ENCODE measurements at regions not wholly inside any gene's neighbourhood (a gene's known extent, or its start where the extent isn't known, plus 50 kb on each side); places are given as distances from the start of the nearest gene placed in this dataset.

GRCh38 chr9:87322840-87323635, 174.6 kb upstream of the DAPK1 start:
- Histone ChIP-seq H3T11ph (ENCODE audit: low read length) (no peak overlapping the region), H2BK120ac (ENCODE audit: low read depth, low read length, poor library complexity, severe bottlenecking) (no peak overlapping the region), H3K27ac (ENCODE audit: insufficient read length, low read depth, low read length) (no peak overlapping the region), H2BK20ac (ENCODE audit: low read depth, low read length, poor library complexity, severe bottlenecking) (no peak overlapping the region), H2AFZ (ENCODE audit: low read length) (no peak overlapping the region), H2AK5ac (ENCODE audit: insufficient read length, low read length) (no peak overlapping the region), H3K79me2 (ENCODE audit: insufficient read depth, low read length) (no peaks in the 10 kb centered on the region), H2BK12ac (ENCODE audit: insufficient read length, low read depth, low read length) (no peak overlapping the region), H4K5ac (ENCODE audit: insufficient read length, low read depth, low read length) (no peak overlapping the region), H3K4me1 (ENCODE audit: insufficient read depth, low read length) (no peaks in the 10 kb centered on the region), H4K8ac (replicated peaks; ENCODE audit: insufficient read length, low read depth, low read length) (no peak overlapping the region), H3K79me1 (ENCODE audit: insufficient read depth, low read depth, low read length, poor library complexity, severe bottlenecking) (no peaks in the 10 kb centered on the region), H3K18ac (ENCODE audit: insufficient read length, low read depth, low read length) (no peak overlapping the region), H3K23me2 (ENCODE audit: insufficient read length, low read depth, low read length, poor library complexity, severe bottlenecking) (no peaks in the 10 kb centered on the region), H4K20me1 (ENCODE audit: control insufficient read depth, insufficient read depth, insufficient read length) (no peaks in the 10 kb centered on the region), H3K9ac (ENCODE audit: extremely low read depth, insufficient read length, low read length) (no peak overlapping the region), H3K4ac (ENCODE audit: low read depth, low read length) (no peak overlapping the region), H2BK15ac (ENCODE audit: low read depth, low read length) (no peak overlapping the region), H3K23ac (ENCODE audit: insufficient read length, low read depth, low read length) (no peak overlapping the region), H3K14ac (ENCODE audit: insufficient read depth, low read length) (no peak overlapping the region), H3K9me3 (ENCODE audit: control insufficient read depth, low read depth, low read length) (no peaks in the 10 kb centered on the region), H2BK5ac (ENCODE audit: insufficient read length, low read length) (no peak overlapping the region), H4K91ac (ENCODE audit: insufficient read length, low read depth, low read length) (no peak overlapping the region), H3K56ac (ENCODE audit: insufficient read length, low read depth, low read length) (no peak overlapping the region), H3K27me3 (ENCODE audit: insufficient read depth, low read length) (no peaks in the 10 kb centered on the region), H3K4me2 (ENCODE audit: insufficient read depth, insufficient read length, low read length) (no peak overlapping the region)
- DNase-seq: no peak
- WGBS (ENCODE audit: extremely low coverage, insufficient read length, low lambda C conversion rate): no CpG with 5 or more reads among the region's 5 CpGs
- no peak overlapping the region for H3K4me3 Mint-ChIP-seq
- peaks cover 4% of the 10 kb centered on the region for H3K27me3 Mint-ChIP-seq (ENCODE audit: low read depth)
- H3K36me3 Mint-ChIP-seq (ENCODE audit: insufficient read depth in 1 of 3, low read depth in 3 of 3): peaks cover 0 to 4% (median 4%) of the 10 kb centered on the region in 3 experiments; a peak in 2 of 7 replicates
- no peak overlapping the region for H3K27ac Mint-ChIP-seq
- H3K9me3 Mint-ChIP-seq: peaks cover 3 to 6% of the 10 kb centered on the region in 2 experiments; a peak in 4 of 5 replicates
- peaks cover 0 to 4% of the 10 kb centered on the region in 2 experiments; a peak in 2 of 4 replicates for H3K4me1 Mint-ChIP-seq
- TF ChIP-seq, protein P1, sequence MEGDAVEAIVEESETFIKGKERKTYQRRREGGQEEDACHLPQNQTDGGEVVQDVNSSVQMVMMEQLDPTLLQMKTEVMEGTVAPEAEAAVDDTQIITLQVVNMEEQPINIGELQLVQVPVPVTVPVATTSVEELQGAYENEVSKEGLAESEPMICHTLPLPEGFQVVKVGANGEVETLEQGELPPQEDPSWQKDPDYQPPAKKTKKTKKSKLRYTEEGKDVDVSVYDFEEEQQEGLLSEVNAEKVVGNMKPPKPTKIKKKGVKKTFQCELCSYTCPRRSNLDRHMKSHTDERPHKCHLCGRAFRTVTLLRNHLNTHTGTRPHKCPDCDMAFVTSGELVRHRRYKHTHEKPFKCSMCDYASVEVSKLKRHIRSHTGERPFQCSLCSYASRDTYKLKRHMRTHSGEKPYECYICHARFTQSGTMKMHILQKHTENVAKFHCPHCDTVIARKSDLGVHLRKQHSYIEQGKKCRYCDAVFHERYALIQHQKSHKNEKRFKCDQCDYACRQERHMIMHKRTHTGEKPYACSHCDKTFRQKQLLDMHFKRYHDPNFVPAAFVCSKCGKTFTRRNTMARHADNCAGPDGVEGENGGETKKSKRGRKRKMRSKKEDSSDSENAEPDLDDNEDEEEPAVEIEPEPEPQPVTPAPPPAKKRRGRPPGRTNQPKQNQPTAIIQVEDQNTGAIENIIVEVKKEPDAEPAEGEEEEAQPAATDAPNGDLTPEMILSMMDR (conservative IDR thresholded peaks at IDR 0.05): no peak
